H9 (cell line): ENCODE measurements at regions not wholly inside any gene's neighbourhood (a gene's known extent, or its start where the extent isn't known, plus 50 kb on each side); places are given as distances from the start of the nearest gene placed in this dataset.
"Not testable (repeated sequence)": the region's sequence is repeated elsewhere in the genome, so short reads cannot be mapped to it uniquely, and the experiment has no call there.

Experiments used
- DNase-seq: peaks from one replicate; pipeline ENCODE4 v3.0.0-alpha.2; 2017
- H2AFZ ChIP-seq: one replicate; pipeline ENCODE4 v1.6.1; 2013; ENCODE audit warnings: mild to moderate bottlenecking, low read length, control low read depth, moderate library complexity
- H2AK5ac ChIP-seq: 2 replicates; pipeline ENCODE4 v1.6.1; 2013; ENCODE audit warnings: low read length, control low read depth, mixed read lengths; ENCODE audit not compliant: insufficient read length
- H2BK120ac ChIP-seq: one replicate; pipeline ENCODE4 v1.6.1; 2013; ENCODE audit warnings: low read depth, mild to moderate bottlenecking, low read length, control low read depth, inconsistent platforms; ENCODE audit not compliant: poor library complexity, severe bottlenecking
- H2BK12ac ChIP-seq: 2 replicates; pipeline ENCODE4 v1.6.1; 2013; ENCODE audit warnings: low read length, control low read depth, mixed read lengths, low read depth; ENCODE audit not compliant: insufficient read length
- H2BK15ac ChIP-seq: 2 replicates; pipeline ENCODE4 v1.6.1; 2013; ENCODE audit warnings: low read depth, low read length, control low read depth
- H2BK20ac ChIP-seq: one replicate; pipeline ENCODE4 v1.6.1; 2013; ENCODE audit warnings: low read depth, mild to moderate bottlenecking, low read length, control low read depth, inconsistent platforms; ENCODE audit not compliant: poor library complexity, severe bottlenecking
- H2BK5ac ChIP-seq: 2 replicates; pipeline ENCODE4 v1.6.1; 2013; ENCODE audit warnings: low read length, control low read depth, mixed read lengths; ENCODE audit not compliant: insufficient read length
- H3K14ac ChIP-seq: 2 replicates; pipeline ENCODE4 v1.6.1; 2013; ENCODE audit warnings: low read length, control low read depth; ENCODE audit not compliant: insufficient read depth
- H3K18ac ChIP-seq: 2 replicates; pipeline ENCODE4 v1.6.1; 2013; ENCODE audit warnings: low read depth, mild to moderate bottlenecking, mixed read lengths, low read length, control low read depth; ENCODE audit not compliant: insufficient read length
- H3K23ac ChIP-seq: 2 replicates; pipeline ENCODE4 v1.6.1; 2013; ENCODE audit warnings: low read length, control low read depth, mixed read lengths, low read depth; ENCODE audit not compliant: insufficient read length
- H3K23me2 ChIP-seq: 2 replicates; pipeline ENCODE4 v1.6.1; 2013; ENCODE audit warnings: low read depth, mild to moderate bottlenecking, mixed read lengths, low read length, control low read depth; ENCODE audit not compliant: insufficient read length, poor library complexity, severe bottlenecking
- H3K27ac ChIP-seq: 2 replicates; pipeline ENCODE4 v1.5.1; 2013; ENCODE audit warnings: low read length, control low read depth, mixed read lengths, low read depth; ENCODE audit not compliant: insufficient read length
- H3K27me3 ChIP-seq: 2 replicates; pipeline ENCODE4 v1.6.1; 2013; ENCODE audit warnings: low read length, control low read depth, inconsistent platforms; ENCODE audit not compliant: insufficient read depth
- H3K4ac ChIP-seq: 2 replicates; pipeline ENCODE4 v1.6.1; 2013; ENCODE audit warnings: low read depth, mild to moderate bottlenecking, control low read depth, inconsistent platforms, low read length, moderate library complexity
- H3K4me1 ChIP-seq: 2 replicates; pipeline ENCODE4 v1.6.1; 2013; ENCODE audit warnings: low read length, control low read depth, inconsistent platforms; ENCODE audit not compliant: insufficient read depth
- H3K4me2 ChIP-seq: 2 replicates; pipeline ENCODE4 v1.6.1; 2013; ENCODE audit warnings: low read length, control low read depth, mixed read lengths; ENCODE audit not compliant: insufficient read length, insufficient read depth
- H3K56ac ChIP-seq: 2 replicates; pipeline ENCODE4 v1.6.1; 2013; ENCODE audit warnings: low read depth, mild to moderate bottlenecking, mixed read lengths, low read length, control low read depth; ENCODE audit not compliant: insufficient read length
- H3K79me1 ChIP-seq: 2 replicates; pipeline ENCODE4 v1.6.1; 2013; ENCODE audit warnings: low read depth, mild to moderate bottlenecking, moderate library complexity, low read length, control low read depth, inconsistent platforms; ENCODE audit not compliant: insufficient read depth, poor library complexity, severe bottlenecking
- H3K79me2 ChIP-seq: 2 replicates; pipeline ENCODE4 v1.6.1; 2013; ENCODE audit warnings: low read length, control low read depth, inconsistent platforms; ENCODE audit not compliant: insufficient read depth
- H3K9ac ChIP-seq: 2 replicates; pipeline ENCODE4 v1.6.1; 2013; ENCODE audit warnings: low read length, control low read depth, mixed read lengths; ENCODE audit not compliant: insufficient read length; ENCODE audit errors: extremely low read depth
- H3K9me3 ChIP-seq: one replicate; pipeline ENCODE4 v1.6.1; 2013; ENCODE audit warnings: low read depth, low read length, inconsistent platforms; ENCODE audit not compliant: control insufficient read depth
- H3T11ph ChIP-seq: one replicate; pipeline ENCODE4 v1.6.1; 2013; ENCODE audit warnings: mild to moderate bottlenecking, low read length, control low read depth, inconsistent platforms
- H4K20me1 ChIP-seq: one replicate; pipeline ENCODE4 v1.6.1; 2013; ENCODE audit not compliant: control insufficient read depth, insufficient read length, insufficient read depth
- H4K5ac ChIP-seq: 2 replicates; pipeline ENCODE4 v1.6.1; 2013; ENCODE audit warnings: low read depth, mild to moderate bottlenecking, mixed read lengths, low read length, control low read depth; ENCODE audit not compliant: insufficient read length
- H4K8ac ChIP-seq: replicated peaks from 2 replicates; pipeline ENCODE4 v1.6.1; 2013; ENCODE audit warnings: low read length, control low read depth, mixed read lengths, low read depth; ENCODE audit not compliant: insufficient read length
- H4K91ac ChIP-seq: 2 replicates; pipeline ENCODE4 v1.6.1; 2013; ENCODE audit warnings: low read depth, mild to moderate bottlenecking, moderate library complexity, mixed read lengths, low read length, control low read depth; ENCODE audit not compliant: insufficient read length
- H3K27ac Mint-ChIP-seq, 3 experiments: 2 replicates in 2 of 3; 3 replicates in 1 of 3; pipeline ENCODE4 v1.8.0; 2020 to 2021; ENCODE audit warnings: mixed read lengths in 3 of 3, mild to moderate bottlenecking in 1 of 3, moderate library complexity in 1 of 3
- H3K27me3 Mint-ChIP-seq: 2 replicates; pipeline ENCODE4 v1.8.0; 2021; ENCODE audit warnings: low read depth, mild to moderate bottlenecking, moderate library complexity, mixed read lengths
- H3K36me3 Mint-ChIP-seq, 3 experiments: 2 replicates in 2 of 3; 3 replicates in 1 of 3; pipeline ENCODE4 v1.8.0; 2020 to 2021; ENCODE audit warnings: low read depth in 3 of 3, mixed read lengths in 3 of 3; ENCODE audit not compliant: insufficient read depth in 1 of 3
- H3K4me1 Mint-ChIP-seq, 2 experiments: 2 replicates each; pipeline ENCODE4 v1.8.0; 2020; ENCODE audit warnings: mixed read lengths in 2 of 2
- H3K4me3 Mint-ChIP-seq, 2 experiments: 2 replicates in 1 of 2; 3 replicates in 1 of 2; pipeline ENCODE4 v1.8.0; 2020 to 2021; ENCODE audit warnings: mild to moderate bottlenecking in 2 of 2, mixed read lengths in 2 of 2, moderate library complexity in 1 of 2
- H3K9me3 Mint-ChIP-seq, 2 experiments: 2 replicates in 1 of 2; 3 replicates in 1 of 2; pipeline ENCODE4 v1.8.0; 2020; ENCODE audit warnings: mild to moderate bottlenecking in 2 of 2, mixed read lengths in 2 of 2, moderate library complexity in 1 of 2
- WGBS: extraction: QIAGEN DNeasy Blood & Tissue Kit; methylation state at CpG from one replicate; pipeline ENCODE4 v1.1.7; 2013; ENCODE audit warnings: missing lambda C conversion rate, low lambda C conversion rate, mixed read lengths; ENCODE audit not compliant: insufficient read length; ENCODE audit errors: extremely low coverage; 5-methylcytosine and 5-hydroxymethylcytosine counted together

- not testable (repeated sequence) for H2AFZ ChIP-seq, H3K23ac ChIP-seq, H2BK20ac ChIP-seq, H3K4me2 ChIP-seq, H2BK12ac ChIP-seq, H3K79me2 ChIP-seq, H3K27ac ChIP-seq, H2BK15ac ChIP-seq, H3T11ph ChIP-seq, H4K20me1 ChIP-seq, H3K56ac ChIP-seq, H3K9me3 ChIP-seq, H3K4me3 Mint-ChIP-seq, H4K5ac ChIP-seq, H3K36me3 Mint-ChIP-seq, H3K4ac ChIP-seq, H3K14ac ChIP-seq, H3K23me2 ChIP-seq, H3K27me3 ChIP-seq, H2BK120ac ChIP-seq, H3K4me1 Mint-ChIP-seq, H4K8ac ChIP-seq, H3K79me1 ChIP-seq, H3K27me3 Mint-ChIP-seq, H3K27ac Mint-ChIP-seq, H3K18ac ChIP-seq, H2BK5ac ChIP-seq, H3K9ac ChIP-seq, H4K91ac ChIP-seq, H3K4me1 ChIP-seq, H2AK5ac ChIP-seq, DNase-seq
- peaks cover 26 to 29% of the 10 kb centered on the region in 2 experiments for H3K9me3 Mint-ChIP-seq
- no CpG with 5 or more reads among the region's 4 CpGs for WGBS
Observed at GRCh38 chr2:89599843-89600242, 908.4 kb downstream of the RPIA start.

- not testable (repeated sequence) for H3K4me3 Mint-ChIP-seq, H2AFZ ChIP-seq, H4K20me1 ChIP-seq, H4K5ac ChIP-seq, DNase-seq, H3K56ac ChIP-seq, H2BK12ac ChIP-seq, H3K9ac ChIP-seq, H3K23ac ChIP-seq, H3K23me2 ChIP-seq, H2BK20ac ChIP-seq, H3T11ph ChIP-seq, H3K27me3 Mint-ChIP-seq, H3K4me1 Mint-ChIP-seq, H2AK5ac ChIP-seq, H3K14ac ChIP-seq, H3K27ac Mint-ChIP-seq, H3K27ac ChIP-seq, H3K4ac ChIP-seq, H2BK15ac ChIP-seq, H3K27me3 ChIP-seq, H3K79me2 ChIP-seq, H4K8ac ChIP-seq, H3K4me1 ChIP-seq, H3K18ac ChIP-seq, H2BK5ac ChIP-seq, H2BK120ac ChIP-seq, H3K4me2 ChIP-seq, H4K91ac ChIP-seq, H3K79me1 ChIP-seq
- Mint-ChIP-seq H3K36me3 (peaks cover 11 to 16% (median 12%) of the 10 kb centered on the region in 3 experiments; a peak in 6 of 7 replicates), H3K9me3 (peaks cover 32 to 36% of the 10 kb centered on the region in 2 experiments)
- no CpG with 5 or more reads among the region's 2 CpGs for WGBS
- peaks cover 20% of the 10 kb centered on the region for H3K9me3 ChIP-seq
Observed at GRCh38 chr2:89606514-89606913, 915.0 kb downstream of the RPIA start.
